T-cell (primary cell): ENCODE measurements at regions not wholly inside any gene's neighbourhood (a gene's known extent, or its start where the extent isn't known, plus 50 kb on each side); places are given as distances from the start of the nearest gene placed in this dataset.

Experiments used
- ATAC-seq, 4 experiments: fragments of 200-7000 bp in 3 of 4; fragments of 150-1000 bp in 1 of 4; cut with Tn5 transposase; replicated peaks in 1 of 4; 1 replicate in 3 of 4; 2 replicates in 1 of 4; pipeline ENCODE4 v1.10.0; 2021; ENCODE audit warnings: moderate library complexity in 3 of 4, mild to moderate bottlenecking in 2 of 4, moderate number of reproducible peaks in 1 of 4
- CTCF ChIA-PET, 2 donors: fragments of 300-600 bp; sonication (Branson Sonifier 250); formaldehyde crosslinking; loops; one replicate each; lab custom pipeline; 2022; ENCODE audit warnings: antibody characterized with exemption in 2 of 2; lab: Charles Lee
- POLR2A ChIA-PET, 2 donors: fragments of 300-600 bp; sonication (Branson Sonifier 250); formaldehyde crosslinking; loops; one replicate each; lab custom pipeline; 2022; ENCODE audit warnings: antibody characterized with exemption in 2 of 2; lab: Charles Lee
- DNase-seq, 35 experiments: peaks; one replicate each; pipeline versions ENCODE4 v3.0.0 to v3.0.0-alpha.2; 2013 to 2023
- H3K27ac ChIP-seq: one replicate; pipeline ENCODE4 v1.5.1; 2013; ENCODE audit warnings: low read length
- H3K27me3 ChIP-seq, 2 experiments: replicated peaks in 1 of 2; 1 replicate in 1 of 2; 2 replicates in 1 of 2; pipeline versions ENCODE4 v1.6.1 to v1.7.0; 2013; ENCODE audit warnings: low read length in 1 of 2, mixed read lengths in 1 of 2; ENCODE audit not compliant: control insufficient read depth in 2 of 2, insufficient read depth in 2 of 2; ENCODE audit errors: extremely low read depth in 1 of 2
- H3K36me3 ChIP-seq, 2 donors: 1 replicate in 1 of 2; 2 replicates in 1 of 2; pipeline versions ENCODE4 v1.6.1 to v1.7.0; 2013; ENCODE audit warnings: low read length in 1 of 2; ENCODE audit not compliant: control insufficient read depth in 2 of 2, insufficient read depth in 1 of 2; ENCODE audit errors: extremely low read depth in 1 of 2
- H3K4me1 ChIP-seq, 2 experiments: 1 replicate in 1 of 2; 2 replicates in 1 of 2; pipeline versions ENCODE4 v1.6.1 to v1.7.0; 2013; ENCODE audit warnings: low read length in 2 of 2, mixed read lengths in 1 of 2; ENCODE audit not compliant: insufficient read depth in 2 of 2, control insufficient read depth in 1 of 2; ENCODE audit errors: extremely low read depth in 1 of 2
- H3K4me3 ChIP-seq, 2 donors: 1 replicate in 1 of 2; 2 replicates in 1 of 2; pipeline versions ENCODE4 v1.5.1 to v1.7.0; 2013; ENCODE audit warnings: mild to moderate bottlenecking in 2 of 2, low read length in 1 of 2, moderate library complexity in 1 of 2; ENCODE audit not compliant: control insufficient read depth in 1 of 2; ENCODE audit errors: extremely low read depth in 1 of 2
- H3K9me3 ChIP-seq: 2 replicates; pipeline ENCODE4 v1.7.0; 2013
- H3K27ac Mint-ChIP-seq, 2 donors: one replicate each; pipeline ENCODE4 v1.8.0; 2020 to 2021; ENCODE audit warnings: mild to moderate bottlenecking in 2 of 2, mixed read lengths in 2 of 2
- H3K27me3 Mint-ChIP-seq, 2 donors: one replicate each; pipeline ENCODE4 v1.8.0; 2021 to 2022; ENCODE audit warnings: mixed read lengths in 2 of 2
- H3K36me3 Mint-ChIP-seq: one replicate; pipeline ENCODE4 v1.8.0; 2021; ENCODE audit warnings: mixed read lengths
- H3K4me1 Mint-ChIP-seq, 3 donors: one replicate each; pipeline ENCODE4 v1.8.0; 2020 to 2022; ENCODE audit warnings: mixed read lengths in 3 of 3, mild to moderate bottlenecking in 1 of 3
- H3K4me3 Mint-ChIP-seq, 3 donors: one replicate each; pipeline ENCODE4 v1.8.0; 2020 to 2022; ENCODE audit warnings: mild to moderate bottlenecking in 3 of 3, mixed read lengths in 3 of 3, moderate library complexity in 3 of 3
- H3K9me3 Mint-ChIP-seq, 3 donors: one replicate each; pipeline ENCODE4 v1.8.0; 2020 to 2022; ENCODE audit warnings: mixed read lengths in 3 of 3
- WGBS: methylation state at CpG from one replicate; pipeline ENCODE4 v1.1.5; 2013; ENCODE audit warnings: missing lambda C conversion rate; ENCODE audit not compliant: insufficient coverage; 5-methylcytosine and 5-hydroxymethylcytosine counted together

DNA sequence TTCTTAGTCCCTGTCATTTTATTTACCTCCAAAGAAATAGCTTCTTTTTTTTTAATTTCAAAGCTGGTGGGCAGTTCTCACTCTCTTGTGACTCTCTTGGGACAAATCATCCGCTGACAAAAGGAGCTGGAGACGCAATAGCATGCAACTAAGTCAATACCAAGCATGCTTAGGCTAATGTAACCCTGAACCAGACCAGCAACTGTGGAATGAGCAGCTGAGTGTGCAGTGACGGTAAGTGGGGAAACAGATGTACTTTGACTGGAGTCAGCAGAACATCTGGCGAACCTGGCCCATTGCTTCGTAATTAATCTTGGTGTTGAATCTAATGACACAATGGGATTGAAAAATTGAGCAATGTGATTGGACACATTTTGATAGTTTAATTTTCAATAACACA, 280.7 kb upstream of the PLXNA2 start:
- H3K27ac Mint-ChIP-seq, result no peak overlapping the region
- 90% methylated on average over 2 of the region's 5 CpGs for WGBS
- H3K9me3 Mint-ChIP-seq, result no peaks in the 10 kb centered on the region

DNA sequence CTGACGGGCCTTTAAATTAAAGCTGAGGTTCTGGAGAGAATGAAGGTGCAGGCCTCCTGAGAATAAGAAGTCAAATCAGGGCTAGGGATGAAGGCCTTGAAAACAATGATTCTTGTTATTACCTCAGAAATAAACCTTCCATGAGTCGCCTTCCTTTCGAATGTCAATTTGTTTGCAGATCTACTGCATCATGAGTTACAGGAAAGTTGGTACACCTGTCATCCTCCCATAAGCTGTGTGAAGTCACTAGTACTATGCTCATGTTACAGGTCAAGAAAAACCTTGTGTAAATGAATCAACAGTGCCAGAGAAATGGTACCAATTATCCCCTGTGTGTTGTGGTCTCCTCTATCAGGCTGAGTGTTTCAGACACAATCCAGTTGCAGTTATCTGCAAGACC, 281.2 kb upstream of the PLXNA2 start:
- Mint-ChIP-seq H3K27me3 (peaks cover 4 to 5% of the 10 kb centered on the region in 2 donors), H3K36me3 (no peaks in the 10 kb centered on the region), H3K4me3 (no peak overlapping the region), H3K4me1 (no peaks in the 10 kb centered on the region), H3K27ac (no peak overlapping the region), H3K9me3 (no peaks in the 10 kb centered on the region)
- DNase-seq (no peak), ATAC-seq (no peak)
- H3K27ac ChIP-seq, result no peak overlapping the region
- H3K4me1 ChIP-seq, result no peaks in the 10 kb centered on the region
- H3K27me3 ChIP-seq, result peaks cover 0 to 2% of the 10 kb centered on the region in 2 experiments
- CTCF ChIA-PET, result no interaction called here
- no CpG with 5 or more reads among the region's 3 CpGs for WGBS
- H3K9me3 ChIP-seq, result no peaks in the 10 kb centered on the region
- no peak overlapping the region for H3K4me3 ChIP-seq
- POLR2A ChIA-PET, result no interaction called here
- no peaks in the 10 kb centered on the region for H3K36me3 ChIP-seq

More for the DNA sequence above, 280.7 kb upstream of the PLXNA2 start:
- ChIA-PET CTCF (no interaction called here), POLR2A (no interaction called here)
- H3K27ac ChIP-seq, result no peak overlapping the region
- H3K27me3 Mint-ChIP-seq, result peaks cover 4 to 5% of the 10 kb centered on the region in 2 donors
- H3K36me3 Mint-ChIP-seq, result no peaks in the 10 kb centered on the region
- H3K4me3 ChIP-seq, result no peak overlapping the region
- no peak overlapping the region for H3K4me3 Mint-ChIP-seq
- no peaks in the 10 kb centered on the region for H3K36me3 ChIP-seq
- peaks cover 0 to 2% of the 10 kb centered on the region in 2 experiments for H3K27me3 ChIP-seq
- no peaks in the 10 kb centered on the region for H3K4me1 Mint-ChIP-seq
- H3K9me3 ChIP-seq, result no peaks in the 10 kb centered on the region
- no peak for DNase-seq
- no peak for ATAC-seq
- no peaks in the 10 kb centered on the region for H3K4me1 ChIP-seq

DNA sequence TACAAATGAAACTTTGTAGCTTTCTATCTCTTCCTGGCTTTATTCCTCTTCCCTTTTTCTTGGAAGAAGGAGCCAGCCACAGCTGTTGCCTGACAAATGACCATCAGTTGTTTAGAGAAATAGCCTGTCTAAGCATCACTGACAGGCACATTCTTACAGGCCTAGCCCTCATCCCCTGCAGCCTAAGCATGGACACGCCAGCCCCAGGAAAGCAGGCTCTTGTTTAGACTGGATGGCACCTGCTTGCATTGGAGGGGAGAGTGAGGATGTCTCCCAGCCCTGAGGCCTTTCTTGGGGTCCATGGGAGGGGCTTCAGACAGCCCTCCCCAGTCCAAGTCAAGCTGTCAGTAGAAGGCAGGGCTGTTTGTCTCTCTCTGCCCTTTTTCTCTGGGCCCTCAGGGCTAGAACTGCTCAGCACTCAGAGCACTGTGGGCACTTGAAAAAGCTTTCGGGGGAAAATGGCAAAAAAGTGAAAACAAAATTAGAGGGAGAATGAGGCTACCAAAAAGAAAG, 282.5 kb upstream of the PLXNA2 start:
- CTCF ChIA-PET, result no interaction called here
- no peak overlapping the region for H3K27ac Mint-ChIP-seq
- ATAC-seq (no peak), DNase-seq (no peak)
- peaks cover 4 to 5% of the 10 kb centered on the region in 2 donors for H3K27me3 Mint-ChIP-seq
- no peaks in the 10 kb centered on the region for H3K4me1 Mint-ChIP-seq
- 60% methylated on average over 1 of the region's 2 CpGs for WGBS
- no peaks in the 10 kb centered on the region for H3K9me3 Mint-ChIP-seq
- H3K4me3 Mint-ChIP-seq, result no peak overlapping the region
- Histone ChIP-seq H3K4me3 (no peak overlapping the region), H3K9me3 (no peaks in the 10 kb centered on the region), H3K27ac (no peak overlapping the region), H3K27me3 (no peaks in the 10 kb centered on the region), H3K36me3 (no peaks in the 10 kb centered on the region), H3K4me1 (no peaks in the 10 kb centered on the region)
- H3K36me3 Mint-ChIP-seq, result no peaks in the 10 kb centered on the region
- POLR2A ChIA-PET, result no interaction called here

DNA sequence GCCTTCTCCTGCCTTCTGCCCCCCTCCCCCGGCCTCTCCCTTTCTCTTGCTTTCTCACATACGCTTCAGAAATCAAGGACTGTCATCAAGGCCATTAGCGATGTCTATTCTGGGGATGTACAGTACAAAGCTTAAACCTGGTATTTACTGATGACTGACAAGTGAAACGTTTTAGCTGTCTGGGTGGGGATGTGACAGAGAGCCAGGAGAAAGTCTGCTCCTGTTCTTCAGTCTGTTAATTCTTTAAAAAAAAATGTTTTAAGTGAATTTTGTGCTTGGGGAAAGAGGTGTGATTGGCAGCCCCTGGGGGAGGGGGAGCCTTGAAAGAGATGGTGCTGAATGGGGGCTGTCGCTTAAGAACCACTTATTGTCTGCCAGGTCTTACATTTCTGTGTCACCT, 283.0 kb upstream of the PLXNA2 start:
- H3K36me3 ChIP-seq, result no peaks in the 10 kb centered on the region
- H3K36me3 Mint-ChIP-seq, result no peaks in the 10 kb centered on the region
- no peaks in the 10 kb centered on the region for H3K4me1 Mint-ChIP-seq
- no peaks in the 10 kb centered on the region for H3K9me3 ChIP-seq
- H3K4me3 ChIP-seq, result no peak overlapping the region
- ChIA-PET CTCF (no interaction called here), POLR2A (no interaction called here)
- DNase-seq, result no peak
- H3K27me3 ChIP-seq, result no peaks in the 10 kb centered on the region
- H3K4me3 Mint-ChIP-seq, result no peak overlapping the region
- ATAC-seq, result no peak
- no peaks in the 10 kb centered on the region for H3K4me1 ChIP-seq
- WGBS, result 85% methylated on average over 4 of the region's 5 CpGs
- no peak overlapping the region for H3K27ac ChIP-seq
- no peak overlapping the region for H3K27ac Mint-ChIP-seq
- no peaks in the 10 kb centered on the region for H3K9me3 Mint-ChIP-seq
- peaks cover 4 to 5% of the 10 kb centered on the region in 2 donors for H3K27me3 Mint-ChIP-seq

DNA sequence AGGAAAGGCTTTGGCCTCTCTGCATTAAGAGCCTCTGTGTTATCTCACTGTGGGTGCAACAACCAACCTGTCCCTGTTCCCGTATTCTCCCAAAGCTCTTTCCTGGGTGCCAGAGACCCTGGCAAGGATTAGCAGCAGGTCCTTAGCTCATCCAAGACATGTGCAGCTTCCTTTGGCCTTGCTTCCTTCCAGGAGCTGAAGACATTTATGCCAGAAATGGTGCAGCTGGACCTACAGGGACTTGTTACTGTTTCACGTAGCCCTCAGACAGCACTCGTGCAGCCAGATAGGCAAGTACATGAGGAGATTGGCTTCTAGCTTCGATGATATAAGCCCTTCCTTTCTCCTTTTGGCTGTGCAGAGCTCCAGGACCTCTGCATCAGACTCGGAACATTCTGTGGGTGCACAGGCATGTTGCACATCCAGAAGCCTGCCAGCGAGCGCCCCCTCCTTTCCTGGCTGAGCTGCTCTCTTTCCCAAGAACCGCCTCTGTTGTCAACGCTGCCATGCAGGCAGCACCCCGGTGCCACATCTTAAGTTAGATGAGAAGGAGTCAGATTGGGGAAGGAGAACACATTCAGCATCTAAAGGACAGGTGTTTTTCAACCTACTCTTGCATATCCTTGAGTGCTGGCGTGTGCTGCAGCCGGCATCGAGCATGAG, 284.5 kb upstream of the PLXNA2 start:
- H3K27ac Mint-ChIP-seq, result no peak overlapping the region
- CTCF ChIA-PET, result no interaction called here
- Histone ChIP-seq H3K27ac (no peak overlapping the region), H3K4me1 (no peaks in the 10 kb centered on the region), H3K4me3 (no peak overlapping the region), H3K36me3 (no peaks in the 10 kb centered on the region), H3K27me3 (no peaks in the 10 kb centered on the region), H3K9me3 (no peaks in the 10 kb centered on the region)
- H3K9me3 Mint-ChIP-seq, result no peaks in the 10 kb centered on the region
- no peaks in the 10 kb centered on the region for H3K36me3 Mint-ChIP-seq
- no peaks in the 10 kb centered on the region for H3K4me1 Mint-ChIP-seq
- ATAC-seq (no peak), DNase-seq (no peak)
- H3K4me3 Mint-ChIP-seq, result no peak overlapping the region
- H3K27me3 Mint-ChIP-seq, result peaks cover 5 to 9% of the 10 kb centered on the region in 2 donors
- WGBS, result 77% methylated on average over 5 of the region's 13 CpGs
- POLR2A ChIA-PET, result no interaction called here

DNA sequence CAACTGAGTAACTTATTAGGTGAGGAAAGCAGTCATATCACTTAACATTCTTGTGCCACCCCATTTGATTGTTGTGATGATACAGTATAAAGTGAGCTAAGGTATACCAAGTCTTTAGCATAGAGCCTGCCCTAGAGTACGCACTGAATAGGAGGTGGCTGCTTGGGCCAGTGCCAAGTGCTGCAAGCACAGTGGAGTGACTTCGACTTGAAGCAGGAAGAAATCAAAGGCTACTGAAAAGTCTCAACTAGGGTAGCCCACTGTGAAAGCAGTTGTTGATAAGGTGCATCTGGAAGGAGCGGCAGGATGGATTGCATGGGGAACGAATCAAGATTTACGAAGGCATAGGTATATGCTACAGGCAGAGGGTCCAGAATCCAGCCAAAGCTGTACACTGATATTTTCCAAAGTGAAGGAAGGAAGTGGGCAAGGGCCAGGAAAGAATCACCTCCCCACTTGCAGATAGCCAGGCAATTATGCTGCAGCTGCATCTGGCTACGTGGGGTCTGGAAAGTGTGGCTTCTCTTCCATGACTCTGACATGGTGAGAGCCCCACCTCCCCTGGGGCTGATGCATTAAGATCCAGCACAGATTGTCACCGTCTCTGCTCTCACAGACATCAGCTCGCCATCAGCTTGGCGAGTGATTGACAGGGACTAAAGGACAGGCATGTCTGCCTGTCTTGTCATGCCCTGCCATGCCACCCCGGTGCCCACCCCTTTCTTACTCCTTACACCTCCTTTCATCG, 287.0 kb upstream of the PLXNA2 start:
- H3K4me3 Mint-ChIP-seq, result no peak overlapping the region
- POLR2A ChIA-PET, result no interaction called here
- peaks cover 0 to 4% of the 10 kb centered on the region in 2 experiments for H3K27me3 ChIP-seq

More for the DNA sequence above, 287.0 kb upstream of the PLXNA2 start:
- CTCF ChIA-PET, result no interaction called here
- Histone ChIP-seq H3K27ac (no peak overlapping the region), H3K4me3 (no peak overlapping the region), H3K4me1 (no peaks in the 10 kb centered on the region), H3K36me3 (no peaks in the 10 kb centered on the region), H3K9me3 (no peaks in the 10 kb centered on the region)
- Mint-ChIP-seq H3K27ac (no peak overlapping the region), H3K4me1 (no peaks in the 10 kb centered on the region), H3K9me3 (no peaks in the 10 kb centered on the region), H3K27me3 (peaks cover 3 to 17% of the 10 kb centered on the region in 2 donors), H3K36me3 (no peaks in the 10 kb centered on the region)
- WGBS, result 68% methylated on average over 7 of the region's 11 CpGs
- no peak for DNase-seq
- ATAC-seq, result no peak
